ENCODE measurements at regions not wholly inside any gene's neighbourhood (a gene's known extent, or its start where the extent isn't known, plus 50 kb on each side); places are given as distances from the start of the nearest gene placed in this dataset.

DNA sequence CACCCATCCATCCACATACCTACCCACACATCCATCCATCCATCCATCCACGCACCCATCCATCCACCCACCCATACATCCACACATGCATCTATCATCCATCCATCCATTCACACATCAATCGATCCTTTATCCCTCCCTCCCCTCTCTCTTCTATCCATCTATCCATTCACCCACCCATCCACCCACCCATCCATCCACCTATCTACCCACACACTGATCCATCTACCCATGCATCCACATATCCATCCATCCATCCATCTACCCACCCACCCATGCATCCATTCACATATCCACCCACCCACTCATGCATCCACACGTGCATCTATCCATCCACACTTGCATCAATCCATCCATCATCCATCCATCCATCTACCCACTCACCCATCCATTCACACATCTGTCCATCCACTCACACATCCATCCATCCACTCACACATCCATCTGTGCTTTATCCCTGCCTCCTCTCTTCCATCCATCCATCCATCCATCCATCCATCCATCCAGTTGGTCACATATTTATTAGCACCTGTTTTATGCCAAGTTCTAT, 366.1 kb downstream of the CTTN start:
- no peak overlapping the region for H3K4me3 ChIP-seq
- no peak for DNase-seq (ENCODE audit: low spot score)
- H3K36me3 ChIP-seq (ENCODE audit: insufficient read depth) = no peaks in the 10 kb centered on the region
- H3F3A ChIP-seq (replicated peaks; ENCODE audit: low read depth) = no peaks in the 10 kb centered on the region
- H3K27ac ChIP-seq (ENCODE audit: low read depth) = no peak overlapping the region
- no peak overlapping the region for H3K4me3 Mint-ChIP-seq
- no peaks in the 10 kb centered on the region for H3K27me3 ChIP-seq (ENCODE audit: insufficient read depth)
- H3K79me2 ChIP-seq (replicated peaks; ENCODE audit: insufficient read depth) = no peaks in the 10 kb centered on the region
- H3K4me2 ChIP-seq = no peak overlapping the region
- no peaks in the 10 kb centered on the region for H4K20me1 ChIP-seq (replicated peaks; ENCODE audit: insufficient read depth)
- peaks cover 45% of the 10 kb centered on the region for H3K36me3 Mint-ChIP-seq (ENCODE audit: low read depth)
- ATAC-seq = no peak
- no peak overlapping the region for H2AFZ ChIP-seq
- H3K9me3 Mint-ChIP-seq = peaks cover 15% of the 10 kb centered on the region
- H3K27ac Mint-ChIP-seq = no peak overlapping the region
- TF ChIP-seq, protein P1, sequence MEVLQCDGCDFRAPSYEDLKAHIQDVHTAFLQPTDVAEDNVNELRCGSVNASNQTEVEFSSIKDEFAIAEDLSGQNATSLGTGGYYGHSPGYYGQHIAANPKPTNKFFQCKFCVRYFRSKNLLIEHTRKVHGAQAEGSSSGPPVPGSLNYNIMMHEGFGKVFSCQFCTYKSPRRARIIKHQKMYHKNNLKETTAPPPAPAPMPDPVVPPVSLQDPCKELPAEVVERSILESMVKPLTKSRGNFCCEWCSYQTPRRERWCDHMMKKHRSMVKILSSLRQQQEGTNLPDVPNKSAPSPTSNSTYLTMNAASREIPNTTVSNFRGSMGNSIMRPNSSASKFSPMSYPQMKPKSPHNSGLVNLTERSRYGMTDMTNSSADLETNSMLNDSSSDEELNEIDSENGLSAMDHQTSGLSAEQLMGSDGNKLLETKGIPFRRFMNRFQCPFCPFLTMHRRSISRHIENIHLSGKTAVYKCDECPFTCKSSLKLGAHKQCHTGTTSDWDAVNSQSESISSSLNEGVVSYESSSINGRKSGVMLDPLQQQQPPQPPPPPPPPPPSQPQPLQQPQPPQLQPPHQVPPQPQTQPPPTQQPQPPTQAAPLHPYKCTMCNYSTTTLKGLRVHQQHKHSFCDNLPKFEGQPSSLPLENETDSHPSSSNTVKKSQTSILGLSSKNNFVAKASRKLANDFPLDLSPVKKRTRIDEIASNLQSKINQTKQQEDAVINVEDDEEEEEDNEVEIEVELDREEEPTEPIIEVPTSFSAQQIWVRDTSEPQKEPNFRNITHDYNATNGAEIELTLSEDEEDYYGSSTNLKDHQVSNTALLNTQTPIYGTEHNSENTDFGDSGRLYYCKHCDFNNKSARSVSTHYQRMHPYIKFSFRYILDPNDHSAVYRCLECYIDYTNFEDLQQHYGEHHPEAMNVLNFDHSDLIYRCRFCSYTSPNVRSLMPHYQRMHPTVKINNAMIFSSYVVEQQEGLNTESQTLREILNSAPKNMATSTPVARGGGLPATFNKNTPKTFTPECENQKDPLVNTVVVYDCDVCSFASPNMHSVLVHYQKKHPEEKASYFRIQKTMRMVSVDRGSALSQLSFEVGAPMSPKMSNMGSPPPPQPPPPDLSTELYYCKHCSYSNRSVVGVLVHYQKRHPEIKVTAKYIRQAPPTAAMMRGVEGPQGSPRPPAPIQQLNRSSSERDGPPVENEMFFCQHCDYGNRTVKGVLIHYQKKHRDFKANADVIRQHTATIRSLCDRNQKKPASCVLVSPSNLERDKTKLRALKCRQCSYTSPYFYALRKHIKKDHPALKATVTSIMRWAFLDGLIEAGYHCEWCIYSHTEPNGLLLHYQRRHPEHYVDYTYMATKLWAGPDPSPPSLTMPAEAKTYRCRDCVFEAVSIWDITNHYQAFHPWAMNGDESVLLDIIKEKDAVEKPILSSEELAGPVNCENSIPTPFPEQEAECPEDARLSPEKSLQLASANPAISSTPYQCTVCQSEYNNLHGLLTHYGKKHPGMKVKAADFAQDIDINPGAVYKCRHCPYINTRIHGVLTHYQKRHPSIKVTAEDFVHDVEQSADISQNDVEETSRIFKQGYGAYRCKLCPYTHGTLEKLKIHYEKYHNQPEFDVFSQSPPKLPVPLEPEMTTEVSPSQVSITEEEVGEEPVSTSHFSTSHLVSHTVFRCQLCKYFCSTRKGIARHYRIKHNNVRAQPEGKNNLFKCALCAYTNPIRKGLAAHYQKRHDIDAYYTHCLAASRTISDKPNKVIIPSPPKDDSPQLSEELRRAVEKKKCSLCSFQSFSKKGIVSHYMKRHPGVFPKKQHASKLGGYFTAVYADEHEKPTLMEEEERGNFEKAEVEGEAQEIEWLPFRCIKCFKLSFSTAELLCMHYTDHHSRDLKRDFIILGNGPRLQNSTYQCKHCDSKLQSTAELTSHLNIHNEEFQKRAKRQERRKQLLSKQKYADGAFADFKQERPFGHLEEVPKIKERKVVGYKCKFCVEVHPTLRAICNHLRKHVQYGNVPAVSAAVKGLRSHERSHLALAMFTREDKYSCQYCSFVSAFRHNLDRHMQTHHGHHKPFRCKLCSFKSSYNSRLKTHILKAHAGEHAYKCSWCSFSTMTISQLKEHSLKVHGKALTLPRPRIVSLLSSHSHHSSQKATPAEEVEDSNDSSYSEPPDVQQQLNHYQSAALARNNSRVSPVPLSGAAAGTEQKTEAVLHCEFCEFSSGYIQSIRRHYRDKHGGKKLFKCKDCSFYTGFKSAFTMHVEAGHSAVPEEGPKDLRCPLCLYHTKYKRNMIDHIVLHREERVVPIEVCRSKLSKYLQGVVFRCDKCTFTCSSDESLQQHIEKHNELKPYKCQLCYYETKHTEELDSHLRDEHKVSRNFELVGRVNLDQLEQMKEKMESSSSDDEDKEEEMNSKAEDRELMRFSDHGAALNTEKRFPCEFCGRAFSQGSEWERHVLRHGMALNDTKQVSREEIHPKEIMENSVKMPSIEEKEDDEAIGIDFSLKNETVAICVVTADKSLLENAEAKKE (CRISPR knock-in tag; IDR thresholded peaks at IDR 0.05) = no peak
- TF ChIP-seq NANOG (IDR thresholded peaks at IDR 0.05; ENCODE audit: borderline replicate concordance) = no peak
- TF ChIP-seq, protein P2, sequence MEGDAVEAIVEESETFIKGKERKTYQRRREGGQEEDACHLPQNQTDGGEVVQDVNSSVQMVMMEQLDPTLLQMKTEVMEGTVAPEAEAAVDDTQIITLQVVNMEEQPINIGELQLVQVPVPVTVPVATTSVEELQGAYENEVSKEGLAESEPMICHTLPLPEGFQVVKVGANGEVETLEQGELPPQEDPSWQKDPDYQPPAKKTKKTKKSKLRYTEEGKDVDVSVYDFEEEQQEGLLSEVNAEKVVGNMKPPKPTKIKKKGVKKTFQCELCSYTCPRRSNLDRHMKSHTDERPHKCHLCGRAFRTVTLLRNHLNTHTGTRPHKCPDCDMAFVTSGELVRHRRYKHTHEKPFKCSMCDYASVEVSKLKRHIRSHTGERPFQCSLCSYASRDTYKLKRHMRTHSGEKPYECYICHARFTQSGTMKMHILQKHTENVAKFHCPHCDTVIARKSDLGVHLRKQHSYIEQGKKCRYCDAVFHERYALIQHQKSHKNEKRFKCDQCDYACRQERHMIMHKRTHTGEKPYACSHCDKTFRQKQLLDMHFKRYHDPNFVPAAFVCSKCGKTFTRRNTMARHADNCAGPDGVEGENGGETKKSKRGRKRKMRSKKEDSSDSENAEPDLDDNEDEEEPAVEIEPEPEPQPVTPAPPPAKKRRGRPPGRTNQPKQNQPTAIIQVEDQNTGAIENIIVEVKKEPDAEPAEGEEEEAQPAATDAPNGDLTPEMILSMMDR (conservative IDR thresholded peaks at IDR 0.05; ENCODE audit: low read depth in 2 of 2) = no peak
- TF ChIP-seq, protein P3, sequence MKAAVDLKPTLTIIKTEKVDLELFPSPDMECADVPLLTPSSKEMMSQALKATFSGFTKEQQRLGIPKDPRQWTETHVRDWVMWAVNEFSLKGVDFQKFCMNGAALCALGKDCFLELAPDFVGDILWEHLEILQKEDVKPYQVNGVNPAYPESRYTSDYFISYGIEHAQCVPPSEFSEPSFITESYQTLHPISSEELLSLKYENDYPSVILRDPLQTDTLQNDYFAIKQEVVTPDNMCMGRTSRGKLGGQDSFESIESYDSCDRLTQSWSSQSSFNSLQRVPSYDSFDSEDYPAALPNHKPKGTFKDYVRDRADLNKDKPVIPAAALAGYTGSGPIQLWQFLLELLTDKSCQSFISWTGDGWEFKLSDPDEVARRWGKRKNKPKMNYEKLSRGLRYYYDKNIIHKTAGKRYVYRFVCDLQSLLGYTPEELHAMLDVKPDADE (IDR thresholded peaks at IDR 0.05) = no peak
- no peak for TF ChIP-seq STAT1 (IDR thresholded peaks at IDR 0.05; ENCODE audit: unreplicated experiment)
- H3K27me3 Mint-ChIP-seq (ENCODE audit: insufficient read depth, low read depth, poor library complexity) = peaks cover 23% of the 10 kb centered on the region
- no peaks in the 10 kb centered on the region for H3K4me1 ChIP-seq (ENCODE audit: insufficient read depth)
- no peaks in the 10 kb centered on the region for H3K9me2 ChIP-seq (ENCODE audit: insufficient read depth)
- peaks cover 16% of the 10 kb centered on the region; the same call in 2 of the 3 replicates for H3K4me1 Mint-ChIP-seq

Data from GM23338 (cell line).